D721Med (cell line): ENCODE measurements at regions not wholly inside any gene's neighbourhood (a gene's known extent, or its start where the extent isn't known, plus 50 kb on each side); places are given as distances from the start of the nearest gene placed in this dataset.
A peak's percentile ranks its signal among the peaks of the same experiment; 100 is the strongest.

Experiments
- DNase-seq: peaks from one replicate; pipeline ENCODE4 v3.0.0; 2011; ENCODE audit warnings: low spot score; ENCODE audit not compliant: insufficient read length
- FAIRE-seq: peaks from 2 replicates; lab custom pipeline; 2011; peaks lifted over from hg19 to GRCh38; lab: Jason Lieb, UNC
- CTCF ChIP-seq: IDR thresholded peaks from 2 replicates; pipeline ENCODE4 v1.5.1; 2012; ENCODE audit warnings: mild to moderate bottlenecking, control low read depth; ENCODE audit not compliant: insufficient read depth; ENCODE audit errors: missing control alignments

DNA sequence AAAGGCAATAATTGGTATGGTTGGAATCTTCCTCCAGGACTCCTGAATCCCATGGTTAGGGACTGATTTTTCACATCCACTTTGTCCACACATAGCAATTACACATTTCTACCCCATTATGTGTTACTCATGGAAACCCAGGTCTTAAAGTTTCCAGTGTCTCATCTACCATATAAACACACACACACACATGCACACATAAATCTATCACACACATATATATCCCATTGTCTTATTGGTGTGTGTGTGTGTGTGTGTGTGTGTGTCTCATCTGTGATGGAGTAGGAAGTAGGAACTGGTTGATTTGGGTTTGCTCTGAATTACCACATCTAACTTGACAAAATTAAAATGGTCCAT is 525.4 kb downstream of the FUT8 start:
- DNase-seq (no peak), FAIRE-seq (no peak)
- no peak for TF ChIP-seq CTCF

GRCh38 chr14:65938738-65939137 is 526.2 kb downstream of the FUT8 start:
- DNase-seq (no peak), FAIRE-seq (no peak)
- TF ChIP-seq CTCF, result no peak

- DNase-seq (no peak), FAIRE-seq (no peak)
- TF ChIP-seq CTCF, result no peak
Measured at GRCh38 chr14:65939184-65939583, 526.7 kb downstream of the FUT8 start.

- FAIRE-seq, result no peak
- peak; percentile 41 for TF ChIP-seq CTCF
- DNase-seq, result no peak
Measured at GRCh38 chr14:65940056-65940735, 527.7 kb downstream of the FUT8 start.

GRCh38 chr14:65941091-65941490 is 528.6 kb downstream of the FUT8 start:
- no peak for TF ChIP-seq CTCF
- FAIRE-seq (no peak), DNase-seq (no peak)

DNA sequence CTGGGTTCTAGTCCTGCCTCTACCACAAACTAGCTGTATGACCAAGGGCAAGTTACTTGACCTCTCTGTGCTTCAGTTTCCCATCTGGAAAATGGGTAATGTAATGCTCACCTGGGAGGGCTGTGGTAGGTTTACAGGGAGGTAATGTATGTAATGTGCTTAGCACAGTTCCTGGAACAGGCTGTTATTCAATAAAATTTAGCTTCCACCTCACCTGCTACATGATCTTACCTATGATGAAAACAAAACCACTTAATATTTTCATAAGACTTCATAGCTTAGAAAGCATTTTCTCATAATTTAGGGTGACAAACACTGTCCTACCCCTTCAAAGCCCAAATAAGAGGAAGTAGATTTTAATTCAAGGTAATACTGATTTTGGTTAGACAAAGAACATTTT is 530.6 kb downstream of the FUT8 start:
- no peak for DNase-seq
- TF ChIP-seq CTCF, result no peak
- no peak for FAIRE-seq

DNA sequence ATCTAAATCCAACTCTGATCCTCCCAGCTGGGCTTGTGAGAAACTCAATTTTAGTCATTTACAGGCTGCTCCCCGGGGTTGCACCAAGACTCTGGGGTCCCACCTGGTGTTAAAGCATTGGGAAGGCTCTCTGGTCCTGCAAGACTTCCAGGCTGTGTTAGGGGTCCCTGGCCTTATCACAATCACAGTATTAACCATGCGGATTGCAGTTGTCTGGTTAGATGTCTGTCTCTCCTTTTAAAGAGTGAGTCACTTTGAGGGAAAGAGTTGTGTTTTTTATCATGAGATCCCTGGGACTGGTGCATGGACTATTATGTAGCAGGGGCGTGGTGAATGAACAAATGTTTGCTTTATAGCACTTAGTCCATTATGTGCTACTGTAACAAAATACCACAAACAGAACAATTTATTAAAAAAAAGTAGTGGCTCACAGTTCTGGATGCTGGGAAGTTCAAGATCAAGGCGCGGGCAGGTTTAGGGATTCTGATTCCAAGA is 531.4 kb downstream of the FUT8 start:
- TF ChIP-seq CTCF, result no peak
- DNase-seq (no peak), FAIRE-seq (no peak)
